Rectal smooth muscle tissue (tissue), 1 donor: ENCODE measurements at regions not wholly inside any gene's neighbourhood (a gene's known extent, or its start where the extent isn't known, plus 50 kb on each side); places are given as distances from the start of the nearest gene placed in this dataset.

ENCODE experiments used
- H3K27ac ChIP-seq: one replicate; pipeline ENCODE4 v1.7.0; 2013; ENCODE audit warnings: low read depth, low read length, inconsistent platforms
- H3K27me3 ChIP-seq: one replicate; pipeline ENCODE4 v1.7.0; 2013; ENCODE audit warnings: low read length; ENCODE audit not compliant: control insufficient read depth, insufficient read depth
- H3K36me3 ChIP-seq: one replicate; pipeline ENCODE4 v1.7.0; 2013; ENCODE audit warnings: low read length; ENCODE audit not compliant: control insufficient read depth, insufficient read depth
- H3K4me1 ChIP-seq: one replicate; pipeline ENCODE4 v1.7.0; 2013; ENCODE audit warnings: low read length; ENCODE audit not compliant: control insufficient read depth, insufficient read depth
- H3K4me3 ChIP-seq: one replicate; pipeline ENCODE4 v1.7.0; 2013; ENCODE audit warnings: low read length
- H3K9ac ChIP-seq: one replicate; pipeline ENCODE4 v1.7.0; 2013; ENCODE audit warnings: low read length

DNA sequence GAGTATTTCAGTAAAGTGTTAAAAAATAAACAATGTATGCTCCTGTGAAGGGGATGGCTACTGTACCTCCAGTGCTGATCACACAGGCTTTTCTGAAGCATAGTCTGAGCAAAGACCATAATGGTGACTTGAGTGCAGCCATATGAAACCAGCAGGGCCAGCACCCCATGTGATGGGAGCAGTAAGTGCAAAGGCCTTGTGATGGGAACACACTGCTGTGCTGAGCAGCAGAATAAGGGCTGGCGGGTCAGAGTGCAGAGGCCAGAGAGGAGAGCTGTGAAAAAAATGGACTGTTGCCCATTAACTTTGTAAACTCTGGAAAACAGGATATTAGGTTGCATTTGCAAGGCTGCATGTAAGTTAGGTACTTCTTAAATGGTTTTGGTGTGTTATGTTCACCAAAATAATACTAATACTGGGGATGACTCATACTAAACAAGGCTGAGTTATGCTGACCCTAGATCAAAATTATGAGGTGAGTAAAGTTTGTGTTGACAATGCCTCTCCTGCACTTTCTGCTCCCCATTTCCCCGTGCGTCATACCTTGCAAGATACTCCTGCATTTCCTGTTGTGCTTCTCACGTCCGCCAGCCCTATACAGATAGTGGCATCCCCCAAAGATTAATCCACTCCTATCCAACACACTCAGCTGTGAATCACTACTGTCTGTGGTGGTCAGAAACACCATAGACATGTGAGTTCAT lies 67.0 kb upstream of the FAM9A start:
- no peak overlapping the region for H3K9ac ChIP-seq
- H3K27ac ChIP-seq, result no peak overlapping the region
- H3K4me3 ChIP-seq, result no peak overlapping the region
- no peaks in the 10 kb centered on the region for H3K27me3 ChIP-seq
- H3K36me3 ChIP-seq, result no peaks in the 10 kb centered on the region
- H3K4me1 ChIP-seq, result no peaks in the 10 kb centered on the region

DNA sequence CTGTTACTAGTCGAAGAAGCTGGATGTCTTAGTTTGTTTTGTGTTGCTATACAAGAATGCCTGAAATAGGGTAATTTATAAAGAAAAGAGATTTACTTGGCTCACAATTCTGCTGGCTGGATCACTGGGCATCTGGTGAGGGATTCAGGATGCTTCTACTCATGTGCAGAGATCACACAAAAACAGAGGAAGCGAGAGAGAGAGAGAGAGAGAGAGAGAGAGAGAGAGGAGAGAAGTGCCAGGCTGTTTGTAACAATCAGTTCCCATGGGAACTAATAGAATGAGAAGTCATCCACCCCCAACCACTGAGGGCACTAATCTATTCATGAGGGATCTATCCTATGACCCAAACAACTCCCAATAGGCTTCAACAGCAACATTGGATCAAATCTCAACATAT lies 66.2 kb upstream of the FAM9A start:
- Histone ChIP-seq H3K9ac (no peak overlapping the region), H3K36me3 (no peaks in the 10 kb centered on the region), H3K4me1 (no peaks in the 10 kb centered on the region)

DNA sequence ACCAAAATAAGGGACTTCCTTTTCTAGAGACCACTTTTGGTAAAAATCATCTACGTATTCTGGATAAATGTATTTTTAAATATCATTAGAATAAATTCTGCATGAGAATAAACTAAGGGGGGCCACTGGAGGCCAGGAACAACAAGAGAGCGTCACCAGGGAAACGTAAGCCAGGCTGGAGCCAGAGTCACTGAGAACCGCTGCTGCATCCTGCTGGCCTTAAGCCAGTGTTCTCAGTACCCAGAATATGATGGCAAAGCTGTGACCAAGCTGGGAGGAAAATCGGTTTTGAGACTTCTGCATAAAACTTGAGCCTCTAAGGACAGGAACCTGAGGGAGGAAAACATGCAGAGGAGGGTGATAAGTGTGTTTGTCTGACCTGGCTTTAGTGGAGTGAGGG lies 63.0 kb upstream of the FAM9A start:
- H3K27me3 ChIP-seq, result no peaks in the 10 kb centered on the region
- H3K4me3 ChIP-seq, result no peak overlapping the region
- no peak overlapping the region for H3K9ac ChIP-seq
- no peaks in the 10 kb centered on the region for H3K4me1 ChIP-seq
- no peaks in the 10 kb centered on the region for H3K36me3 ChIP-seq
- H3K27ac ChIP-seq, result no peak overlapping the region

More for the DNA sequence above, 66.2 kb upstream of the FAM9A start:
- Histone ChIP-seq H3K27ac (no peak overlapping the region), H3K27me3 (no peaks in the 10 kb centered on the region), H3K4me3 (no peak overlapping the region)

DNA sequence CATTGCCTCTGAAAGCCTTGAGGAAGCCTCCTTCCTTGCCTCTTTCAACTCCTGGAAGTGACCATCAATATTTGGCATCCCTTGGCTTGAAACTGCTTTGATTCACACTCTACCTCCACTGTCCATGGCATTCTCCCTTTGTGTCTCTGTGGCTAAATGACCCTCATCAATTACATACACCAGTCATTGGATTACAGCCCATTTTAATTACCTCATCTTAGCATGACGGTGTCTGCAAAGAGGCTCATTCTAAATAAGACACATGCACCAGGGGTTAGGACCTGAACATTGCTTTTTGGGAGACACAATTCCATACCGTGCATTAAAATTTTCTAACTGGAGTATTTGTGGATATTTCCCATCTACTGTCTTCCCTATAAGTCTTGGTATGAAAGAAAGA lies 60.7 kb upstream of the FAM9A start:
- Histone ChIP-seq H3K36me3 (no peaks in the 10 kb centered on the region), H3K9ac (no peak overlapping the region), H3K27ac (no peak overlapping the region), H3K4me3 (no peak overlapping the region), H3K4me1 (no peaks in the 10 kb centered on the region), H3K27me3 (no peaks in the 10 kb centered on the region)

DNA sequence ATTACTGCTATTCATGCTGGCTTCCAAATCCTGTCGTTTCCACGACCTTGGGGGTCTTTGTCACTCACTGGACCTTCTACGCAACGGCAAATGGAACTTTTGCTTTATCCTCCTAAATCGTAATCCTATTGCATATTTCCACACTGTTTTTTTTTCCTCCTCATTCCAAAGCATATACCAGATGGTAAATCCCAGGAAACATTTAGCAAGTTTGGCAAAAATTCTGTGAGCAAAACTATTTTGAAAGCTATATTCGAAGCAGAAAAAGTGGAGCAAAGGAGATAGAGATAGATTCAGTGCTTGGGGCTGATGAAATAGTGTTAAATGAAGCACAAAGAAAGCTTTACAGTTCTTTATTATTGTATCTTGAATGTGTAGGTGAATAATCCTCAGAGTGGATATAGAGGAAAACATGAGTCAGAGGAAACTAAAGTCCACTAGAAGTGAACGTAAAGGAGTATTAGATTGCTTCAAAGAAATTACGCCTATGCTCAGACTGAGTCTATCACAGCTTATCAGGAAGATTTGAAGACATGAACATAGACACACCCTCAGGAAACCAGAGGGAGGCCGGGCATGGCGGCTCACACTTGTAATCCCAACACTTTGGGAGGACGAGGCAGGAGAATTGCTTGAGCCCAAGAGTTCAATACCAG lies 50.2 kb upstream of the FAM9A start:
- no peaks in the 10 kb centered on the region for H3K4me1 ChIP-seq
- no peaks in the 10 kb centered on the region for H3K27me3 ChIP-seq
- H3K4me3 ChIP-seq, result no peak overlapping the region
- no peak overlapping the region for H3K9ac ChIP-seq
- no peaks in the 10 kb centered on the region for H3K36me3 ChIP-seq
- H3K27ac ChIP-seq, result no peak overlapping the region
